ENCODE measurements at regions not wholly inside any gene's neighbourhood (a gene's known extent, or its start where the extent isn't known, plus 50 kb on each side); places are given as distances from the start of the nearest gene placed in this dataset.
"Not testable (repeated sequence)": the region's sequence is repeated elsewhere in the genome, so short reads cannot be mapped to it uniquely, and the experiment has no call there.

GRCh38 chr10:63675171-63675570 is 154.0 kb downstream of the REEP3 start:
- no peak for TF ChIP-seq CTCF (IDR thresholded peaks at IDR 0.05; ENCODE audit: insufficient read depth, low read depth, low read length, missing control alignments)
- no peak overlapping the region for H3K4me3 ChIP-seq (ENCODE audit: low read depth, low read length)
- no peak for DNase-seq (ENCODE audit: low read depth)

GRCh38 chr10:63677001-63677400 is 155.8 kb downstream of the REEP3 start:
- DNase-seq (ENCODE audit: low read depth): peak; percentile 10
- no peak overlapping the region for H3K4me3 ChIP-seq (ENCODE audit: low read depth, low read length)
- TF ChIP-seq CTCF (IDR thresholded peaks at IDR 0.05; ENCODE audit: insufficient read depth, low read depth, low read length, missing control alignments): no peak

- DNase-seq (ENCODE audit: low read depth): not testable (repeated sequence)
Measured at GRCh38 chr10:63680545-63680944, 159.3 kb downstream of the REEP3 start.

GRCh38 chr10:63681993-63682697 is 160.9 kb downstream of the REEP3 start:
- peak; percentile 28 for DNase-seq (ENCODE audit: low read depth)
- no peak overlapping the region for H3K4me3 ChIP-seq (ENCODE audit: low read depth, low read length)
- no peak for TF ChIP-seq CTCF (IDR thresholded peaks at IDR 0.05; ENCODE audit: insufficient read depth, low read depth, low read length, missing control alignments)

More at GRCh38 chr10:63680545-63680944, 159.3 kb downstream of the REEP3 start:
- H3K4me3 ChIP-seq (ENCODE audit: low read depth, low read length): not testable (repeated sequence)

GRCh38 chr10:63682698-63683052 is 161.5 kb downstream of the REEP3 start:
- DNase-seq (ENCODE audit: low read depth); H3K4me3 ChIP-seq (ENCODE audit: low read depth, low read length): not testable (repeated sequence)

- no peak for TF ChIP-seq CTCF (IDR thresholded peaks at IDR 0.05; ENCODE audit: insufficient read depth, low read depth, low read length, missing control alignments)
- no peak for DNase-seq (ENCODE audit: low read depth)
- no peak overlapping the region for H3K4me3 ChIP-seq (ENCODE audit: low read depth, low read length)
Measured at GRCh38 chr10:63683223-63683622, 162.0 kb downstream of the REEP3 start.

- DNase-seq (ENCODE audit: low read depth): no peak
- H3K4me3 ChIP-seq (ENCODE audit: low read depth, low read length): no peak overlapping the region
- no peak for TF ChIP-seq CTCF (IDR thresholded peaks at IDR 0.05; ENCODE audit: insufficient read depth, low read depth, low read length, missing control alignments)
Measured at GRCh38 chr10:63683686-63684085, 162.5 kb downstream of the REEP3 start.

- H3K4me3 ChIP-seq (ENCODE audit: low read depth, low read length): no peak overlapping the region
- no peak for DNase-seq (ENCODE audit: low read depth)
- no peak for TF ChIP-seq CTCF (IDR thresholded peaks at IDR 0.05; ENCODE audit: insufficient read depth, low read depth, low read length, missing control alignments)
Measured at GRCh38 chr10:63684257-63684936, 163.2 kb downstream of the REEP3 start.
